ENCODE measurements at regions not wholly inside any gene's neighbourhood (a gene's known extent, or its start where the extent isn't known, plus 50 kb on each side); places are given as distances from the start of the nearest gene placed in this dataset.
"Not testable (repeated sequence)": the region's sequence is repeated elsewhere in the genome, so short reads cannot be mapped to it uniquely, and the experiment has no call there.

GRCh38 chrX:52585892-52586291 lies 68.8 kb downstream of the SSX7 start:
- no peak overlapping the region for H3K4me3 ChIP-seq (ENCODE audit: low read depth, low read length)
- TF ChIP-seq, protein P1, sequence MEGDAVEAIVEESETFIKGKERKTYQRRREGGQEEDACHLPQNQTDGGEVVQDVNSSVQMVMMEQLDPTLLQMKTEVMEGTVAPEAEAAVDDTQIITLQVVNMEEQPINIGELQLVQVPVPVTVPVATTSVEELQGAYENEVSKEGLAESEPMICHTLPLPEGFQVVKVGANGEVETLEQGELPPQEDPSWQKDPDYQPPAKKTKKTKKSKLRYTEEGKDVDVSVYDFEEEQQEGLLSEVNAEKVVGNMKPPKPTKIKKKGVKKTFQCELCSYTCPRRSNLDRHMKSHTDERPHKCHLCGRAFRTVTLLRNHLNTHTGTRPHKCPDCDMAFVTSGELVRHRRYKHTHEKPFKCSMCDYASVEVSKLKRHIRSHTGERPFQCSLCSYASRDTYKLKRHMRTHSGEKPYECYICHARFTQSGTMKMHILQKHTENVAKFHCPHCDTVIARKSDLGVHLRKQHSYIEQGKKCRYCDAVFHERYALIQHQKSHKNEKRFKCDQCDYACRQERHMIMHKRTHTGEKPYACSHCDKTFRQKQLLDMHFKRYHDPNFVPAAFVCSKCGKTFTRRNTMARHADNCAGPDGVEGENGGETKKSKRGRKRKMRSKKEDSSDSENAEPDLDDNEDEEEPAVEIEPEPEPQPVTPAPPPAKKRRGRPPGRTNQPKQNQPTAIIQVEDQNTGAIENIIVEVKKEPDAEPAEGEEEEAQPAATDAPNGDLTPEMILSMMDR (IDR thresholded peaks at IDR 0.05; ENCODE audit: insufficient read depth, low read length): no peak
- no peak for DNase-seq (ENCODE audit: low read depth)

- H3K4me3 ChIP-seq (ENCODE audit: low read depth, low read length): no peak overlapping the region
- TF ChIP-seq, protein P1 (IDR thresholded peaks at IDR 0.05; ENCODE audit: insufficient read depth, low read length): no peak
- DNase-seq (ENCODE audit: low read depth): no peak
These were observed 60.8 kb upstream of the XAGE1B start for GRCh38 chrX:52577464-52578173.

DNA sequence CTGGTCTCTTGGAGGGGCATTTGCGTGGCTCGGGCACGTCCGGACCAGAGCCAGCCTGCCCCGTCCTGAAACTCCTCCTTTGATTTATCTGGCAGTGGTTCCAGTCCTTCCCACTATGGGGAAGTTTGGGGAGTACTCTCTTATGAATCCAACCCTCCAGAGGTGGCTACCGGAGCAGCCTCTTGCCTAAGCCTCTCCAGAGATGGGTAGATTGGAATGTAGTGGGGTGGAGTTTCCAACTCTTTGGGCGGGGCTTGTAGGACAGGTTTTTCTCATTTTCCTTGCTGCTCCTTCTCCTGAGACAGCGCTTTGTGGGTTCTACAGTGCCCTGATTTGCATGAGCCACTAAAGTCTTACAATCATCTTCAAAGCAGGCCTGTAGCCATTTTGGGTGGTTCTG lies 60.1 kb upstream of the XAGE1B start:
- DNase-seq (ENCODE audit: low read depth): no peak
- H3K4me3 ChIP-seq (ENCODE audit: low read depth, low read length): no peak overlapping the region
- TF ChIP-seq, protein P1 (IDR thresholded peaks at IDR 0.05; ENCODE audit: insufficient read depth, low read length): no peak

- H3K4me3 ChIP-seq (ENCODE audit: low read depth, low read length): no peak overlapping the region
- TF ChIP-seq, protein P1 (IDR thresholded peaks at IDR 0.05; ENCODE audit: insufficient read depth, low read length): no peak
- DNase-seq (ENCODE audit: low read depth): no peak
These were observed 59.6 kb upstream of the XAGE1B start for GRCh38 chrX:52576474-52576873.

DNA sequence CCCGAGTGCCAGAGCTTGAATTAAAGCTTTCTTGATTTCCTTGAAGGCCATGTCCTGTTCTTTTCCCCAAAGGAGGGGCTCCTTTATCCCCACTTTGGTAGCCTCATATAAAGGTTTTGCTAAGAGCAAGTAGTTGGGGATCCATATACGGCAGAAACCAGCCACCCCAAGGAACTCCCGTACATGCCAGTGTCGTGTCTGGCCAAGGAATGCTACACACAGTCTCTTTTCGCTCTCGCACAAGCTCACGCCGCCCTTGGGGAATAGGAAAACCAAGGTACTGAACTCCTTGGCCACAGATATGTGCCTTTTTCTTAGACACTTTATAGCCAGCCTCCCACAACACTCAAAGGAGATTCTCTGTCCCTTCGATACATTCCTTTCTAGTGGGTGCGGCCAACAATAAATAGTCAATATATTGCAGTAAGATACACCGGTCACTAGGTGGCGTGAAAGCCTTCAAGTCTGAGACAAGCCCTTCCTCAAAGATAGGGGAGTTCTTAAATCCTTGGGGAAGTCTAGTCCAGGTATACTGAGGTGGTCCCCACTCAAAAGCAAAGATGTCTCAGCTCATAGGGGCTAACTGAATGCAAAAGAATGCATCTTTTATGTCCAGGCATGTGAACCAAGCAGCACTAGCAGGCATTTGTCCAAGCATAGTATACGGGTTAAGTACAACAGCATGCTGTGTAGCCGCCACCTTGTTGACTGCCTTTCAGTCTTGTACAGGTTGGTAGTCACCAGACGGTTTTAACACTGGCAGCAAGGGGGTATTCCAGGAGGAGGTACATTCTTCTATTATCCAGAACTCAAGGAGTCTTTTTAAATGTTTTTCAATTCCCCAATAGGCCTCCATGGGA lies 57.8 kb upstream of the XAGE1B start:
- TF ChIP-seq, protein P1 (IDR thresholded peaks at IDR 0.05; ENCODE audit: insufficient read depth, low read length): peak; percentile 63
- DNase-seq (ENCODE audit: low read depth): peak; percentile 69
- peak overlapping the region; percentile 33 for H3K4me3 ChIP-seq (ENCODE audit: low read depth, low read length)

- not testable (repeated sequence) for H3K4me3 ChIP-seq (ENCODE audit: low read depth, low read length); DNase-seq (ENCODE audit: low read depth)
These were observed 51.3 kb upstream of the XAGE1B start for GRCh38 chrX:52568146-52568545.

All from fibroblast of the aortic adventitia (primary cell).